Vagina (tissue), 2 donors: ENCODE measurements at regions not wholly inside any gene's neighbourhood (a gene's known extent, or its start where the extent isn't known, plus 50 kb on each side); places are given as distances from the start of the nearest gene placed in this dataset.

Experiments used
- DNase-seq, 2 donors: peaks; one replicate each; pipeline ENCODE4 v3.0.0-alpha.2; 2017; ENCODE audit errors: extremely low spot score in 2 of 2
- H3K27ac ChIP-seq: fragments of 200-600 bp; sonication (generic); one replicate; pipeline ENCODE4 v1.5.1; 2019
- H3K27me3 ChIP-seq: fragments of 200-600 bp; sonication (generic); one replicate; pipeline ENCODE4 v1.5.1; 2019
- H3K36me3 ChIP-seq, 2 donors: fragments of 200-600 bp; sonication (generic); one replicate each; pipeline ENCODE4 v1.5.1; 2017 to 2019
- H3K4me1 ChIP-seq: fragments of 200-600 bp; sonication (generic); one replicate; pipeline ENCODE4 v1.5.1; 2019
- H3K4me3 ChIP-seq, 2 donors: fragments of 200-600 bp; sonication (generic); 1 replicate in 1 of 2; 2 replicates in 1 of 2; pipeline ENCODE4 v1.5.1; 2016 to 2019
- H3K9me3 ChIP-seq: fragments of 200-600 bp; sonication (generic); one replicate; pipeline ENCODE4 v1.5.1; 2019
- CTCF ChIP-seq, 3 experiments: fragments of 450-650 bp in 2 of 3; fragments of 200-600 bp in 1 of 3; sonication (generic) in 1 of 3; IDR thresholded peaks; one replicate each; pipeline ENCODE4 v1.5.1; 2017 to 2019; ENCODE audit warnings: antibody characterized with exemption in 3 of 3, mild to moderate bottlenecking in 2 of 3, moderate library complexity in 2 of 3
- POLR2A ChIP-seq, 2 donors: fragments of 450-650 bp; IDR thresholded peaks; one replicate each; pipeline ENCODE4 v1.6.1; 2017; ENCODE audit warnings: antibody characterized with exemption in 2 of 2, mild to moderate bottlenecking in 2 of 2, moderate library complexity in 2 of 2
- POLR2AphosphoS5 ChIP-seq, 2 donors: sonication (generic); formaldehyde crosslinking; IDR thresholded peaks; one replicate each; pipeline ENCODE4 v1.9.0; 2017; ENCODE audit warnings: antibody characterized with exemption in 2 of 2, mild to moderate bottlenecking in 2 of 2, low read depth in 1 of 2; ENCODE audit not compliant: insufficient read depth in 1 of 2
- intact Hi-C: fragments of 100-400 bp; cut with DNase I; formaldehyde crosslinking; loops from one replicate; pipeline ENCODE4 v1.15.1; 2023

DNA sequence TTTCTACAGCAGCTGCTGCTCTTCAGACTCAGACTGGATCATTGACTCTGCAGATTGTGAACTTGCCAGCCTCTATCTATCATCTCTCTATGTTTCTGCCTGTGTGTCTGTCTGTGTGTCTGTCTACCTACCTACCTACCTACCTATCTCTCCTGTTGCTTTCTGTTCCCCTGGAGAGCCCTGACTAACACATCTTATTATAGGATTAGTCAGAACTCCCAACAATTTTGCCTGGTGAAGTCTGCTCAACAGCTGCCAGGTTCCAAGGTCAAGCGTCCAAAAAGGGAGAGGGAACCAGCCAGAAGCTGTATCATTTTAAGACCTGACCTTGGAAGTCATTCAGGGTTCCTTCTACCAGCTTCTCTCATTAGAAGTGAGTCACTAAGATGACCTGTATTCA, 579.0 kb upstream of the DPP6 start:
- intact Hi-C loops, result no loop called here
- Histone ChIP-seq H3K27me3 (no peaks in the 10 kb centered on the region), H3K36me3 (no peaks in the 10 kb centered on the region), H3K9me3 (no peaks in the 10 kb centered on the region), H3K27ac (no peak overlapping the region), H3K4me3 (no peak overlapping the region), H3K4me1 (no peaks in the 10 kb centered on the region)
- no peak for DNase-seq
- no peak for TF ChIP-seq POLR2AphosphoS5 (IDR thresholded peaks at IDR 0.05; ENCODE audit: insufficient read depth in 1 of 2, low read depth in 1 of 2)

DNA sequence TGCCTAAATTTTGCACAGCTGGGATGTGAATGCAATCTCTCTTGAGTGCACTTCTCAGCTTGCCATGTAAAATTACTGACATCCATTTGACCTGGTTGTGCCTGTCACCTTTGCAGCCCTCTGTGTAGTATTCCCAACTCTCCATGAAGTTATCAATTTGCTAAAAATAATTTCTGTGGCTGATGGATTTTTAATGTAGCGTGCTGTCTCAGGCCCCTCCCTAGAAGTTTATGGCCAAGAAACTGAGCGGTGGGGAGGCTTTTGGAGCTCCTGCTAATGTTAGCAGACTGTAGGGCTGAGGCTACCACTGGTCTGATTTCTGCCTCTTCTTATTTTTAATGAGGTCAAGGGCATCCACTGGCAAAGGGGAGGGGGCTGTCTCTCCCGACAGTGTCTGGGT, 577.0 kb upstream of the DPP6 start:
- no peak overlapping the region for H3K4me3 ChIP-seq
- DNase-seq, result no peak
- no peaks in the 10 kb centered on the region for H3K9me3 ChIP-seq
- no peaks in the 10 kb centered on the region for H3K36me3 ChIP-seq
- no peaks in the 10 kb centered on the region for H3K27me3 ChIP-seq
- no peaks in the 10 kb centered on the region for H3K4me1 ChIP-seq
- intact Hi-C loops, result no loop called here
- H3K27ac ChIP-seq, result no peak overlapping the region
- TF ChIP-seq POLR2A (IDR thresholded peaks at IDR 0.05) (no peak), CTCF (IDR thresholded peaks at IDR 0.05) (no peak), POLR2AphosphoS5 (IDR thresholded peaks at IDR 0.05; ENCODE audit: insufficient read depth in 1 of 2, low read depth in 1 of 2) (no peak)

DNA sequence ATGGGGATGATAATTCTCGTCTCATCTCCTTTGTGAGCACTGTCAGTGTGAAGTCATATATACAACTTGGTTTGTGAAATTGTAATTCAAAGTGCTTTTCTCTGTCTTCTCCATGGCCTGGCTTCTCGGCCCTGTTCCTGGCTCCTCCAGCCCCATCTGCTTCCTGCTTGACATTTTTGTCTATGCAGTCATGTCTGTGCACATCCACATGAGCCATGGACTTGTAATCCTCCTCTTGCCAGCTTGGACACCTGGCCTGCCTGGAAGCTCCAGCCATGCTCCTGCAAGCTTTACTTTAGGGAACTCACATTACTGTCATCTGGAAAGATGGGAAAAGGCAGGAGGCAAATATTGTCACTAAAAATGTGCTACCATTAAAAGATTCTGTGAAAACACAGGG, 576.0 kb upstream of the DPP6 start:
- Histone ChIP-seq H3K36me3 (no peaks in the 10 kb centered on the region), H3K4me1 (no peaks in the 10 kb centered on the region), H3K27ac (no peak overlapping the region), H3K9me3 (no peaks in the 10 kb centered on the region), H3K27me3 (no peaks in the 10 kb centered on the region), H3K4me3 (no peak overlapping the region)
- TF ChIP-seq POLR2A (IDR thresholded peaks at IDR 0.05), result no peak
- no peak for TF ChIP-seq CTCF (IDR thresholded peaks at IDR 0.05)
- no peak for TF ChIP-seq POLR2AphosphoS5 (IDR thresholded peaks at IDR 0.05; ENCODE audit: insufficient read depth in 1 of 2, low read depth in 1 of 2)
- no peak for DNase-seq
- intact Hi-C loops, result no loop called here

GRCh38 chr7:153496257-153496656, 555.9 kb upstream of the DPP6 start:
- no peak for TF ChIP-seq POLR2A (IDR thresholded peaks at IDR 0.05)
- no peak for TF ChIP-seq POLR2AphosphoS5 (IDR thresholded peaks at IDR 0.05; ENCODE audit: insufficient read depth in 1 of 2, low read depth in 1 of 2)
- no peak for TF ChIP-seq CTCF (IDR thresholded peaks at IDR 0.05)
- H3K27ac ChIP-seq, result no peak overlapping the region
- intact Hi-C loops, result no loop called here

DNA sequence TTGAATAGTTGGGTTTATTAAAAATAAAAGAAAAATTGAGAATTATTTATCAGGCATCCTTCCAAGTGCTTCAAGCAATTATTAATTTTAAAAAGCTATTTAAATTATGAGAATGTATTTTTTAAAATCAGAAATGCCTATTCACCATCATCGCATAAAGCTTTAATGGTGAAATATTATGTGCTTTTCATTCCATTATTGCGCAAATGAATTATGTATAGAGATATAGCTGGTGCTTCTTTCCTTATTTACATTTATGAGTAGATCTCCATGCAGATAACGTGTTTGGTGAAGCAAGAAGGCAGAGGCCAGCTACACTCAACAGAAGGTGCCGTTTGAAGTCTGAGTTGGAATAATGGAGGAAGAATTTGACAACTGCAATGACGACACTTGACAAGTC, 549.1 kb upstream of the DPP6 start:
- TF ChIP-seq POLR2AphosphoS5 (IDR thresholded peaks at IDR 0.05; ENCODE audit: insufficient read depth in 1 of 2, low read depth in 1 of 2) (no peak), POLR2A (IDR thresholded peaks at IDR 0.05) (no peak)
- Histone ChIP-seq H3K27me3 (no peaks in the 10 kb centered on the region), H3K9me3 (no peaks in the 10 kb centered on the region), H3K4me1 (no peaks in the 10 kb centered on the region), H3K4me3 (no peak overlapping the region), H3K36me3 (no peaks in the 10 kb centered on the region), H3K27ac (no peak overlapping the region)
- no peak for DNase-seq
- intact Hi-C loops, result no loop called here

More at GRCh38 chr7:153496257-153496656, 555.9 kb upstream of the DPP6 start:
- Histone ChIP-seq H3K4me1 (no peaks in the 10 kb centered on the region), H3K4me3 (no peak overlapping the region), H3K36me3 (no peaks in the 10 kb centered on the region), H3K27me3 (no peaks in the 10 kb centered on the region), H3K9me3 (no peaks in the 10 kb centered on the region)
- DNase-seq, result no peak

- Histone ChIP-seq H3K36me3 (no peaks in the 10 kb centered on the region), H3K9me3 (no peaks in the 10 kb centered on the region), H3K4me1 (no peaks in the 10 kb centered on the region), H3K4me3 (no peak overlapping the region), H3K27ac (no peak overlapping the region), H3K27me3 (no peaks in the 10 kb centered on the region)
- TF ChIP-seq POLR2A (IDR thresholded peaks at IDR 0.05) (no peak), POLR2AphosphoS5 (IDR thresholded peaks at IDR 0.05; ENCODE audit: insufficient read depth in 1 of 2, low read depth in 1 of 2) (no peak), CTCF (IDR thresholded peaks at IDR 0.05) (no peak)
- intact Hi-C loops, result no loop called here
- no peak for DNase-seq
Measured at GRCh38 chr7:153504288-153505075, 547.7 kb upstream of the DPP6 start.
